ENCODE measurements at regions not wholly inside any gene's neighbourhood (a gene's known extent, or its start where the extent isn't known, plus 50 kb on each side); places are given as distances from the start of the nearest gene placed in this dataset.

- TF ChIP-seq, protein P1, sequence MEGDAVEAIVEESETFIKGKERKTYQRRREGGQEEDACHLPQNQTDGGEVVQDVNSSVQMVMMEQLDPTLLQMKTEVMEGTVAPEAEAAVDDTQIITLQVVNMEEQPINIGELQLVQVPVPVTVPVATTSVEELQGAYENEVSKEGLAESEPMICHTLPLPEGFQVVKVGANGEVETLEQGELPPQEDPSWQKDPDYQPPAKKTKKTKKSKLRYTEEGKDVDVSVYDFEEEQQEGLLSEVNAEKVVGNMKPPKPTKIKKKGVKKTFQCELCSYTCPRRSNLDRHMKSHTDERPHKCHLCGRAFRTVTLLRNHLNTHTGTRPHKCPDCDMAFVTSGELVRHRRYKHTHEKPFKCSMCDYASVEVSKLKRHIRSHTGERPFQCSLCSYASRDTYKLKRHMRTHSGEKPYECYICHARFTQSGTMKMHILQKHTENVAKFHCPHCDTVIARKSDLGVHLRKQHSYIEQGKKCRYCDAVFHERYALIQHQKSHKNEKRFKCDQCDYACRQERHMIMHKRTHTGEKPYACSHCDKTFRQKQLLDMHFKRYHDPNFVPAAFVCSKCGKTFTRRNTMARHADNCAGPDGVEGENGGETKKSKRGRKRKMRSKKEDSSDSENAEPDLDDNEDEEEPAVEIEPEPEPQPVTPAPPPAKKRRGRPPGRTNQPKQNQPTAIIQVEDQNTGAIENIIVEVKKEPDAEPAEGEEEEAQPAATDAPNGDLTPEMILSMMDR (IDR thresholded peaks at IDR 0.05; ENCODE audit: low read depth, low read length, missing input control) = no peak
- TF ChIP-seq MAX (IDR thresholded peaks at IDR 0.05) (no peak), JUND (IDR thresholded peaks at IDR 0.05) (no peak), RXRA (IDR thresholded peaks at IDR 0.05) (no peak), SP1 (IDR thresholded peaks at IDR 0.05) (no peak), FOXA1 (IDR thresholded peaks at IDR 0.05) (no peak), YY1 (IDR thresholded peaks at IDR 0.05) (no peak)
Observed at GRCh38 chr17:70476368-70476767, 307.0 kb downstream of the KCNJ2 start.

All from liver (tissue), 3 donors.